GM23248 (cell line): ENCODE measurements at regions not wholly inside any gene's neighbourhood (a gene's known extent, or its start where the extent isn't known, plus 50 kb on each side); places are given as distances from the start of the nearest gene placed in this dataset.

Experiments
- DNase-seq: peaks from one replicate; pipeline ENCODE4 v3.0.0-alpha.2; 2015
- H2AFZ ChIP-seq: fragments of 200-600 bp; sonication (generic); 2 replicates; pipeline ENCODE4 v1.6.1; 2016; ENCODE audit warnings: antibody characterized with exemption
- H3F3A ChIP-seq: fragments of 200-600 bp; sonication (generic); 2 replicates; pipeline ENCODE4 v1.6.1; 2016; ENCODE audit warnings: mild to moderate bottlenecking, antibody characterized with exemption, mixed run types; ENCODE audit not compliant: insufficient read depth
- H3K27ac ChIP-seq: fragments of 200-600 bp; sonication (generic); 2 replicates; pipeline ENCODE4 v1.5.1; 2016; ENCODE audit warnings: mild to moderate bottlenecking
- H3K27me3 ChIP-seq: fragments of 200-600 bp; sonication (generic); replicated peaks from 2 replicates; pipeline ENCODE4 v1.6.1; 2016; ENCODE audit warnings: mild to moderate bottlenecking; ENCODE audit not compliant: insufficient read depth
- H3K36me3 ChIP-seq: fragments of 200-600 bp; sonication (generic); 2 replicates; pipeline ENCODE4 v1.6.1; 2016; ENCODE audit warnings: low read depth, mild to moderate bottlenecking
- H3K4me1 ChIP-seq: fragments of 200-600 bp; sonication (generic); 2 replicates; pipeline ENCODE4 v1.6.1; 2016; ENCODE audit warnings: mild to moderate bottlenecking; ENCODE audit not compliant: insufficient read depth
- H3K4me2 ChIP-seq: fragments of 200-600 bp; sonication (generic); one replicate; pipeline ENCODE4 v1.6.1; 2016; ENCODE audit warnings: mild to moderate bottlenecking; ENCODE audit not compliant: unreplicated experiment
- H3K4me3 ChIP-seq: fragments of 200-600 bp; sonication (generic); 2 replicates; pipeline ENCODE4 v1.5.1; 2016; ENCODE audit warnings: mild to moderate bottlenecking
- H3K79me2 ChIP-seq: fragments of 200-600 bp; sonication (generic); 2 replicates; pipeline ENCODE4 v1.6.1; 2016; ENCODE audit warnings: mild to moderate bottlenecking; ENCODE audit not compliant: insufficient read depth
- H3K9ac ChIP-seq: fragments of 200-600 bp; sonication (generic); 2 replicates; pipeline ENCODE4 v1.6.1; 2016; ENCODE audit warnings: mild to moderate bottlenecking
- H3K9me2 ChIP-seq: fragments of 200-600 bp; sonication (generic); 2 replicates; pipeline ENCODE4 v1.6.1; 2016; ENCODE audit warnings: mixed run types, mild to moderate bottlenecking, moderate library complexity; ENCODE audit not compliant: insufficient read depth
- H3K9me3 ChIP-seq: fragments of 200-600 bp; sonication (generic); one replicate; pipeline ENCODE4 v1.6.1; 2017; ENCODE audit warnings: low read depth
- H4K20me1 ChIP-seq: fragments of 200-600 bp; sonication (generic); 2 replicates; pipeline ENCODE4 v1.6.0; 2016; ENCODE audit not compliant: insufficient read depth
- EZH2 ChIP-seq: fragments of 200-600 bp; sonication (generic); IDR thresholded peaks from 2 replicates; pipeline ENCODE4 v1.6.1; 2018; ENCODE audit warnings: antibody characterized with exemption, mild to moderate bottlenecking; ENCODE audit not compliant: insufficient read depth, poor library complexity, severe bottlenecking
- EZH2phosphoT487 ChIP-seq: fragments of 200-600 bp; sonication (generic); IDR thresholded peaks from 2 replicates; pipeline ENCODE4 v1.6.1; 2018; ENCODE audit warnings: antibody characterized with exemption, moderate library complexity, mild to moderate bottlenecking, low read depth; ENCODE audit not compliant: insufficient read depth
- WGBS, 2 experiments: methylation state at CpG; one replicate each; pipeline ENCODE4 v1.1.6; 2015 to 2017; ENCODE audit warnings: low lambda C conversion rate in 2 of 2, low coverage in 1 of 2; ENCODE audit errors: missing lambda C conversion rate in 2 of 2; 5-methylcytosine and 5-hydroxymethylcytosine counted together
- in situ Hi-C: fragments of 300-500 bp; cut with MboI; formaldehyde crosslinking; loops from 2 replicates; pipeline ENCODE4 v1.15.0; 2020

DNA sequence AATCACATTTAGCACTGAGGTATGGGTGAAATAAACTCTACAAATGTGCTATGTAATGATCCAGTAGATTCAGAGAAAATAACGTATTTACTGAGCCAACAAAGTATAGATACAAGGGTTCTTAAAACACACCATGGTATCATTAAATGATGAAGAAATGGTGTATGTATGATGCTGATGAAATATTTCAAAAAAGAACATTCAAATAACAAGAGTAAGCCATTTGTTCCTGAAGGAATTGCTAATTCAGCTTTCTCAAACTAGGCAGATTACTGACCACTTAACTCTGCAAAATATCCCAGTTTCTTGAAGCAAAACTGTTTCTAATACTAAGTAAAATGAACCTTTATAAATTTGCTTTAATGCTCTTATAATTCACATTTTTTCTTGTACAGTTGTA is 97.6 kb upstream of the IFNE start:
- Histone ChIP-seq H3K27ac (peak overlapping the region; percentile 97), H3K36me3 (no peaks in the 10 kb centered on the region), H4K20me1 (no peaks in the 10 kb centered on the region), H2AFZ (peak overlapping the region; percentile 74), H3K4me2 (peak overlapping the region; percentile 91), H3K79me2 (peaks cover 68% of the 10 kb centered on the region), H3K27me3 (no peaks in the 10 kb centered on the region), H3K4me1 (peaks cover 67% of the 10 kb centered on the region), H3K4me3 (peak overlapping the region; percentile 74), H3F3A (peaks cover 60% of the 10 kb centered on the region), H3K9me2 (no peaks in the 10 kb centered on the region), H3K9ac (peak overlapping the region; percentile 81), H3K9me3 (no peaks in the 10 kb centered on the region)
- TF ChIP-seq EZH2 (no peak), EZH2phosphoT487 (no peak)
- in situ Hi-C loops, result loop anchor here (10.0 kb wide), 1 partner anchor 195 kb away; no protein-coding TSS in a partner anchor
- no peak for DNase-seq
- 49 to 54% methylated on average over 1 of the region's 1 CpG for WGBS, 2 experiments

DNA sequence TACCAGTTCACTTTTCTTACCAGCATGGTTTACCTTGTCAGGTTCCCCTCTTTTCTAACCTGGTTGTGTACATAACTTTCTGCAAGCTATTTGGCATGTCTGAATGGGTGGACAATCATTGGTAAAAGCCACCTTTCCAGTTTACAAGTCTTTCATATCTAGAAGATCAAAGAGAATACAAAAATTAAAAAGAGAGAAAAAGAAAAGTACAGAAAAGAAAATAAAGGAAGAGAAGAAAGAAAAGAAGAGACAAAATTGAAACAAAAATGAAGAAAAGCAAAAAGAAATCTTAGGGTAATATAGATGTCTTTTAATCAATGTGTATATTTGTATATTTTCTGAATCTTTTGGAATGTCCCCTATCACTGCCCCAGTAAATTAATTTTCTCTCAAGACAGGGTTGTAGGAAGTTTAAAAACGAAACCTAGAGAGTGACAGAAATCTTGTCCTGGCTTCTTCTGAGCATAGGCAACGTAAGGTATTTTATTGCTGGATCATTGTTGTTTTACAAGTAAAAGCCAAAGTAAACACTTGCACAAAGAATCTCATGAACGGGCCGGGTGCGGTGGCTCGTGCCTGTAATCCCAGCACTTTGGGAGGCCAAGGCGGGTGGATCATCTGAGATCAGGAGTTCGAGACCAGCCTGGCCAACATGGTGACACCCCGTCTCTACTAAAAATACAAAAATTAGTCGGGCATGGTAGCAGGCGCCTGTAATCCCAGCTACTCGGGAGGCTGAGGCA is 98.7 kb upstream of the IFNE start:
- 82 to 88% methylated on average over 12 of the region's 12 CpGs for WGBS, 2 experiments
- in situ Hi-C loops, result loop anchor here (10.0 kb wide), 1 partner anchor 194 kb away; no protein-coding TSS in a partner anchor
- H3K27ac ChIP-seq, result no peak overlapping the region

DNA sequence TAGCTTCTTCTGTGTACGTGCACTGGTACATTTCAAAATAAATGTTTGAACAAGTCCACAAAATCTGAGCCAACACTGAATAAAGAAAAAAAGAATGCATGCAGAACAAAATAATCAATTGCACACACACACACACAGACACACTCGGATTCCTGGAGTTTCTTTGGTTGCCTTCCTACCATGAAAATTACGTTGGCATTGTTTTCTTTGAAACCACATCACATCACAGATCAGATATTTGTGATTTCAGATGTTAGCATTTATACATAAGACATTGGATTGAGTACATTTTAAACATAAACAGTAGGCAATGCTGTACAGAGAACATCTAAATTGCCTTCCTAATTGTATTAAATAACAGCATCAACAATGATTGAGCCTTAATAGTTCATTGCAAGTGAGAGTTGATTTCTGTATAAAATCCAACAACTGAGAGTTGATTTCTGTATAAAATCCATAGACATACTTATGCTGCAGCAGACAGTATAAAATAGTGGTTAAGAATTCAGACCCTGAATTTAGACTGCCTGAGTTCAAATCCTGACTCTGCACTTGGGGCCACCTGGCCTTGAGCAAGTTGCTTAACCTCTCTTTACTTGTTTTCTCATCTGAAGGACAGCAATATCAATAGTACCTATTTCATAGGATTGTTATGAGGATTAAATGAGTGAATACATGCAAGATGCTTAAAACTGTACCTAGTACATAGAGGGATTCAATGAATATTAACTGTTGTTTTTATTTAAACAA is 101.7 kb upstream of the IFNE start:
- Histone ChIP-seq H3K27ac (0 out of 2 replicates have a peak overlapping the region, but pooled peaks have one; percentile 2), H2AFZ (peak overlapping the region; percentile 67)

More for the DNA sequence above, 98.7 kb upstream of the IFNE start:
- peak overlapping the region; percentile 91 for H3K4me2 ChIP-seq
- H4K20me1 ChIP-seq, result no peaks in the 10 kb centered on the region
- H3K27me3 ChIP-seq, result no peaks in the 10 kb centered on the region
- H3K9me2 ChIP-seq, result no peaks in the 10 kb centered on the region
- TF ChIP-seq EZH2, result no peak
- TF ChIP-seq EZH2phosphoT487, result no peak
- peaks cover 69% of the 10 kb centered on the region for H3K4me1 ChIP-seq
- H3K9me3 ChIP-seq, result no peaks in the 10 kb centered on the region
- peak overlapping the region; percentile 81; the same call in 1 of the 2 replicates for H3K9ac ChIP-seq
- H2AFZ ChIP-seq, result peak overlapping the region; percentile 74
- peaks cover 74% of the 10 kb centered on the region for H3K79me2 ChIP-seq
- 0 out of 2 replicates have a peak overlapping the region, but pooled peaks have one; percentile 21 for H3K4me3 ChIP-seq
- peaks cover 54% of the 10 kb centered on the region for H3F3A ChIP-seq
- no peak for DNase-seq
- H3K36me3 ChIP-seq, result no peaks in the 10 kb centered on the region

DNA sequence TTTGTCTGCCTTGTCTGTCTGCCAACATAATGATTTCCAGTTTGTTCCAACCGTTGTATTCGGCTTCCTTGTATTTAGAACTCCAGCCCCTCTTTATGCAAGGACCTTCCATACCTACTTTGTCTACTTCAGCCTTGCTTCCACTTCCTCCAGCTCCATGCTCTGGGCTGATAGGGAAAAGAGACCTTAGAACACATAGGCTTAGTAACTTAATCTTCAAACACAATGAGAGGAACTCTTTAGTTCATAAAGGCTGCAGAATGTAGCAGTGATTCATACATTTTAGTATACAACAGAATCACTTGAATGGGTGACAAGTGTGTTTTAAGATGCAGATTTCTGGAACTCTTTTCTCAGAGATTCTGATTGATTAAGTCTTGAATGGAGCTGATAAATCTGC is 102.8 kb upstream of the IFNE start:
- Histone ChIP-seq H3K4me3 (no peak overlapping the region), H3K9ac (no peak overlapping the region), H3K9me3 (no peaks in the 10 kb centered on the region), H3K27ac (no peak overlapping the region), H2AFZ (no peak overlapping the region), H3K4me1 (peaks cover 64% of the 10 kb centered on the region), H3F3A (peaks cover 32% of the 10 kb centered on the region), H3K4me2 (no peak overlapping the region), H3K27me3 (no peaks in the 10 kb centered on the region), H4K20me1 (no peaks in the 10 kb centered on the region), H3K36me3 (no peaks in the 10 kb centered on the region), H3K9me2 (no peaks in the 10 kb centered on the region; the same call in 1 of the 2 replicates), H3K79me2 (peaks cover 89% of the 10 kb centered on the region)
- no peak for TF ChIP-seq EZH2phosphoT487
- no peak for TF ChIP-seq EZH2
- in situ Hi-C loops, result loop anchor here (10.0 kb wide), 1 partner anchor 190 kb away; no protein-coding TSS in a partner anchor
- no peak for DNase-seq
- 95 to 96% methylated on average over 2 of the region's 2 CpGs for WGBS, 2 experiments

More for the DNA sequence above, 101.7 kb upstream of the IFNE start:
- DNase-seq, result no peak
- Histone ChIP-seq H4K20me1 (no peaks in the 10 kb centered on the region), H3K27me3 (no peaks in the 10 kb centered on the region), H3K4me1 (peaks cover 67% of the 10 kb centered on the region), H3K9me2 (no peaks in the 10 kb centered on the region), H3K4me2 (peak overlapping the region; percentile 24), H3K36me3 (no peaks in the 10 kb centered on the region), H3K9me3 (no peaks in the 10 kb centered on the region), H3K9ac (no peak overlapping the region), H3K4me3 (no peak overlapping the region), H3K79me2 (peaks cover 89% of the 10 kb centered on the region), H3F3A (peaks cover 41% of the 10 kb centered on the region)
- WGBS, 2 experiments, result 51 to 57% methylated on average over 3 of the region's 3 CpGs
- TF ChIP-seq EZH2, result no peak
- TF ChIP-seq EZH2phosphoT487, result no peak
- in situ Hi-C loops, result loop anchor here (10.0 kb wide), 1 partner anchor 191 kb away; no protein-coding TSS in a partner anchor
